22Rv1 (cell line): ENCODE measurements at regions not wholly inside any gene's neighbourhood (a gene's known extent, or its start where the extent isn't known, plus 50 kb on each side); places are given as distances from the start of the nearest gene placed in this dataset.

Source experiments
- CTCF ChIP-seq: fragments of 450-650 bp; IDR thresholded peaks from 2 replicates; pipeline ENCODE4 v1.5.1; 2017; ENCODE audit warnings: mild to moderate bottlenecking
- ZFX ChIP-seq: fragments of 450-650 bp; IDR thresholded peaks from 2 replicates; pipeline ENCODE4 v1.6.1; 2017; ENCODE audit warnings: antibody characterized with exemption, borderline replicate concordance

- TF ChIP-seq CTCF (no peak), ZFX (no peak)
Measured at GRCh38 chr3:78148986-78149717, 1109.3 kb downstream of the ROBO2 start.
